Glomerular endothelial cell (primary cell): ENCODE measurements at regions not wholly inside any gene's neighbourhood (a gene's known extent, or its start where the extent isn't known, plus 50 kb on each side); places are given as distances from the start of the nearest gene placed in this dataset.
A peak's percentile ranks its signal among the peaks of the same experiment; 100 is the strongest.

Experiments used
- DNase-seq: peaks from one replicate; pipeline ENCODE4 v3.0.0-alpha.2; 2011; ENCODE audit warnings: low read depth, low spot score; ENCODE audit errors: extremely low read depth

DNA sequence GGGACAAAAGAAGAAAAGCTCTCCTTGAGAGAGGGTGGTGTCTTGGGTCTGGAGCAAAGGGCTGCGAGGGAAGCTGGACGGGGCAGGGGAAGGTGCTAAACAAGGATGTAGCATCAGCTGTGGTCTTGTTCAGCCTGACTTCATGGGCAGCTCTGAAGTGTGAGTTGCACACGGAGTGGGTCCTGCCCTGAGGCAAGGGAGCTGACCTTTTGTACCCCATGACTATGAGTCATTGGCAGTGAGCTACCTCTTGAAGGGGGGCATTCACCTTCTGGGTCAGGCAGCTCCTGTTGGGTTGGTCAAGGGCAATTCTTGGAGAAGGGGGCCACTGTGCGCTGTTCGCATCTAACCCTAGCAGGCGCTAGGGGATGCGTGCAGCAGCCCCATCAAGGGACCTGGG lies 151.8 kb downstream of the SMIM20 start:
- no peak for DNase-seq

GRCh38 chr4:26067035-26067434 lies 153.0 kb downstream of the SMIM20 start:
- DNase-seq = no peak

DNA sequence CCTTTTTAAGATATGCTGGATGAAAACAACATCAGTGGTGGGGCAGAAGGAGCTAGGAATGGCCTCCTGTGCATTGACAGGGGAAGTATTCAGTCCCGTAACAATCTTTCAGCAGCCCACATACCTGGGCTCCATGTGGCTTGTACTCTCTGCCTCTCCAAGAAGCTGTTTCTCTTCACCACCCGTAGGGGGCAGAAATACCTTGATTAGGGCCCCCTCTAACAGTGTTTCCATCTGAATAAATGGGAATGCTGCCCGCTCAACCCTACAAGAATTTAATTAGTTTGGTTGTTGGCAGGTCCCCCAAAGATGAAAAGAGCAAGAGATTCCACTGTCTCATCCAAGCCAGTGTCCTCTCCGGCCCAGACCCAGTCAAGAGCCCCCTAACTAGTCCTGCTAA lies 155.2 kb downstream of the SMIM20 start:
- DNase-seq = no peak

DNA sequence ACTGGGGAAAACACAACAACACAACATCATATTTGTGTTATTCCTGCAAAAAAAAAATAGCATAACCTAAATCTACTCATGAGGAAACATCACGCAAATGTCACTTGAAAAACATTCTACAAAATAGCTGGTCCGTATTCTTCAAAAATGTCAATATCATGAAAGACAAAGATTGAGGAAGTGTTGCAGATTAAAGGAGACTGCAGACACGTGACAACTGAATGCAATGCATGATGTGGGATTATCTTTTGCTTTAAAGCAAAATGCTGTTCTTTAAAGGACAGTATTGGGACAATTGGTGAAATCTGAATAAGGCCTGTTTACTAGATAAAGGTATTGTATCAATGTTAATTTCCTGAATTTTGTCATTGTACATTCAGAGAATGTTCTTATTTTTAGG lies 157.7 kb downstream of the SMIM20 start:
- DNase-seq = no peak

GRCh38 chr4:26073886-26074560 lies 160.0 kb downstream of the SMIM20 start:
- DNase-seq = no peak

DNA sequence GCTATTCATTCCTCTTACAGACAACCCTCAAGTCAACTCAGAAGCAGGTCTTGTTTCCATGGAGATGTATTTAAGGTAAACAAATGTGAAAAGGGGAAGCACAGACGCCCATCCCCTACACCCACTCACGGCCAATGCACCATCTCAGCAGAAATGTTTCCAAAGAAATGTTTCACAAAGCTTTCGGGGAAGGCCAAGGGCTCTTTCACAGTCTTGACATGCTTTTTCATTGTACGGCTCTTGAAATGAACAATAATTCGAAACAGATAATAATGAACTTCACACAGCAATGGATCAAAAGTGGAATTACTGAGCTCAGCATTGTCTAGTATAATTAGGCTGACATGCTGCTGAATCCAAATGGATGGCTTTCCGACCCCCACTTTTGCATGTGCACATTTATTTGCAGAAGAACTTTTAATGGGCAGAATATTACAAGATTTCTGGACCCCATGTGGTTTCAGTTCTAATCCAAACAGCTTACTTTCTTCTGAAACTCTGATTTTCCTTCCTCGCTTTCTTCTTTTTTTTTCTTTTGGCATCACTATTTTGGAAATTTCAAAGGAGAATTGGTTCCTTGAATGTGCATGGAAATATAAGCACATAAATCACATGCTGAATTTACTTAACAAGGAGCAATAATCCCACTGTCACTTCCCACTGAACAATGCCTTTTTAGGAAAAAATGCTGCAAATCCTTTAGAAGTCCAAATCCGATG lies 160.9 kb downstream of the SMIM20 start:
- DNase-seq = no peak

GRCh38 chr4:26075583-26075982 lies 161.6 kb downstream of the SMIM20 start:
- no peak for DNase-seq

DNA sequence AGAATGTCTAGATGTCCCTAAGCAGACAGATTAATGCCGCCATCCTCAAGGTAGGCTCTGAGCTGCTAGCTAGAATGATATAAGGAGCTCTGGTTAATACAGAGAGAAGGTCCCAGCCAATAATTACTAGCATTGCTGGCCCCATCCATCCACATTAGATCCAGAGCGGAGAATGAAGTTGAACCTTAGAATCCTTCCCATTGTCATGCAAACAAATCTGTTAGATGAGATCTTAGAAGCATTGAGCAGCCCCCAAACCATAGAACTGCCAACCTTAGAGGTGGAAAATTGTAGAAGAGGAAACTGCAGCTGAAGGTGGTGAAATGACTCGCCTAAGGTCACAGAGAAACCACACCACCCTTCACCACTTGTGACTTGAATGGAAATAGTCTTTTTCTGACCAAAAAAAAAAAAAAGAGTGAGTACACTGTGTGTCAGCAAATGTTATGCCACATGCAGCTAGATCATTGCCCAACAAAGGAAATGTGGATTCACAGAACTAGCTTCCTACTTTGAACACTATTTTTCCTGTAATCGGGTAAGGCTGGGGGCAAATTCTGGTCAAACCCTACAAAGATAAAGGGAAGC lies 162.1 kb downstream of the SMIM20 start:
- DNase-seq = no peak

DNA sequence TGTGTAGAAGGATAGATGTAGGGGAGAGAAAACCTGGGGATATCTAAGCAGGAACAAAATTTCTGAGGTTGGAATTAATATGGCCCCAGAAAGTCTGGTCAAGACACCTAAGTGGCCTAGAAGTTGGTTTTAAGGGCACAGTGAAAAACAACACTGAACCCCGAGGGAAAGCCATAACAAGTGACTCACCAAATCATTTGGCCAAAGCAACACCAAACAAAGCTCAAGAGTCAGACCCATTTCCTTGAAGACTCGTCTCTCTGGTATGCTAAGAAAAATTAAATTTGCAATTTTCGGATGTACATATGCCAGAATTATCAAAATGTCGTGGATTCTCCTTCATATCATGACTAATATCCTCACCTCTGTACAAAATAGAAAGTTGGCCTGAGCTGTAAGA lies 162.9 kb downstream of the SMIM20 start:
- no peak for DNase-seq

DNA sequence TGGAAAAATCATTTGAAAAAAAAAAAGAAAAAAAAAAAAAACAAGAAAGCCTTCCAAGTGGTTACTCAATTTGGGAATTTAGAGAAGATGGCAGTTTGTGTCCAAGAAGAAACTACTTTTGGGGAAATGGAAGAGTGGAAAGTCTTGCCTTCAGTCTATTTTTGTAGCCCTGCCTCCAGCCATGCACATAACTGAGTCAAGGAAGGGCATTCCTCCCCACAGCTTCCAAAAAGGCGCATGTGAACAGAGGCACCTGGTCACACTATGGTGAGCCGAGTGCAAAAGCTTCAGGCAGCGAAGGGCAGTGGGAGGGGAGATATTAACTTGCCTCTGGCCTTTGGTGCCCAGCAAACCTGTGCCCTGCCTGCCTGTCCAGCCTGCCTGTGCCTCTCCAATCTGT lies 163.7 kb downstream of the SMIM20 start:
- no peak for DNase-seq

DNA sequence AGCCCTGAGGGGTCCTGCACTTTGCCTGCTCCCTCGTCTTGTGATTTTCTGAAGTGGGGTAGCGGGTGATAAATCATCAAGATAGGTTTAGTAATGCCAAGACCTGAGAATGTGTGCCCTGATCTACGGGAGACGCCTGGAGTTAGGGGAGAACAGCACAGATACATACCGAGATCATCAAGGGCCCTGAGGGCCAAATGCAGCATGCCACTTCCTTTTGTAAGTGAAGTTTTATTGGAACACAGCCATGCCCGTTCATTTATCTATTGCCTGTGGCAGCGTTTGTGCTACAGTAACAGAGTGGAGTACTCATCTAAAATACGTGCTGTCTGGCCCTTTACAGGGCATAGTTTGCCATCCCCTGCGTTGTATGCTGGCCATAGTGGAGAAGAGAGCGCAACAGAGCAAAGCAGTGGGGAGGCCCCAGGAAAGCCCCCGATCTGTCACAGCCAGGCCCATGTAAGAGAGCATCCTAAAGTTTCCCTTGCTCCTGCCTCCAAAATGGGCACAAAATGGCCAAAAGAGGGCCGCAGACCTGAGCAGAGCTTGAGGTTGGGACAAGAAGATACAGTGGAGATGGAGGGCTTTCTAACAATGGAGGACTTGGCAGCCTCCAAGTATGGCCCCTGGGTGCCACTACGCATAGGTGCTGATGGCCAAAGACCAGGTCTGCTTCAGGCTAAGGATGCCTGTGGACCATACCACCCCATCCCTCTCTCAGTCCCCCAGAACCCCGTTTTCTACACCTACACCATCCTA lies 167.0 kb downstream of the SMIM20 start:
- DNase-seq = no peak

DNA sequence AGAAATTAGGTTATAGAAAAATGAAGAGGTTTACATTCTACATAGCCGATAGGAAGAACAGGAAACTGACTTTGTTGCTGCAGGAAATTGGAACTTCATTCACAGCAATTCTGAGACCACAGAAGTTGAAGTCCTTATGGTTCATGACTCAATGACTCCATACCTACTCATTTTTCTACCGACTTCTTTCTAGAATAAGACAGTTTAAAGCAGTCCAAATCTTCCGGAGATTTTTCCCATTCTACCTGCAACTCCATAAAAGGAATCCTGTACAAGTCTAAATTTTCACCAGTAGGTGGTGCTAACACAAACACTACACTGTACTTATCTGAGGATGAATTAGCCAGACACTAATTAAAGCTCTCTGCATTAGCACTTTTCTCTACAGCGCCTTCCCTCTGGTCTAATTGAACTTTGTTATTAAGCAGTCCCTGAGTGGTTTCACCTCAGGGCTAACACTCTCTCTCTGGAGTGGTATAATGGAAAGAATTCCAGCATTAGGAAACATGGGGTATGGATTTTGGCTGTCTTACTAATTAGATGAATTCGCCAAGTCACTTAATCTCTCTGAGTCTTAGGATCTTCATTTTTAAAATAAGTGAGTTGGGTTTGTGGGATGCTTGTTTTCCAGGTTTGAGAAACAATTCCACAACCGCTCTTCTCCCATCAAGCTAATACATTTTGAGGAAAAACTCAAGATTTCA lies 167.9 kb downstream of the SMIM20 start:
- DNase-seq = peak; percentile 36

DNA sequence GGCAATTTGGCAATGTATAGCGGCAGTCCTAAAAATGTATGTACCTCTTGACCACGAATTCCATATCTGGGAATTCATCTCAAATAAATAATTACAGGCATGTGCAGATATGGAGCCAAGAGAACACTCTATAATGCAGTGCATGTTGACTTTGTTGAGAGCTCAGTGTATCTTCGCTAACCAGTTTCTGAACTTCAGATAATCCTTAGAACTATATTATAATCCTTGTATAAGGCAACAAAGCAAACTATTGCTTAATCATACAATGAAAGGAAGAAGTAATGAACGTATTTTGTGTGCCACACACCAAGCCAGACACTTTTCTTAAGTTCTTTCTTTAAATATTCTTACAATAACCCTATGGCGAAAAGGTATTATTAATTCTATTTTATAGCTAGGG lies 168.5 kb downstream of the SMIM20 start:
- DNase-seq = no peak

- no peak for DNase-seq
Observed at GRCh38 chr4:26083987-26084386, 170.0 kb downstream of the SMIM20 start.

DNA sequence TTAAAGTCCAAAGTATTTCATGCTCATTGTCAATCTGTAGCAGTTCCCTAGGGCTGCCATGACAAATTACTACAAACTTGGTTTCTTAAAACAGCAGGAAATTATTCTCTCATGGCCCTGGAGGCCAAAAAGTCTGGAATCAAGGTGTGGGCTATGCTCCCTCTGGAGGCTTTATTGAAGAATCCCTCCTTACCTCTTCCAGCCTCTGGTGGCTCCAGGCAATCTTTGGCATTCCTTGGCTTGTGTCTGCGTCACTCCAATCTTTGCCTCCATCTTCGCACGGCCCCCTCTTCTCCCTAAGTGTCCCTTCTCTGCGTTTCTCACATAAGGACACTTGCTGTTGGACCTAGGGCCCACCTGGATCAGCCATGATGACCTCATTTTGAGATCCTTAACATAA lies 170.4 kb downstream of the SMIM20 start:
- no peak for DNase-seq

- no peak for DNase-seq
Observed at GRCh38 chr4:26085551-26085950, 171.5 kb downstream of the SMIM20 start.

GRCh38 chr4:26086621-26087441 lies 172.8 kb downstream of the SMIM20 start:
- DNase-seq = no peak

GRCh38 chr4:26088433-26088928 lies 174.5 kb downstream of the SMIM20 start:
- no peak for DNase-seq

GRCh38 chr4:26093551-26093950 lies 179.5 kb downstream of the SMIM20 start:
- no peak for DNase-seq

- no peak for DNase-seq
Observed at GRCh38 chr4:26094076-26094475, 180.1 kb downstream of the SMIM20 start.
